ENCODE measurements at regions not wholly inside any gene's neighbourhood (a gene's known extent, or its start where the extent isn't known, plus 50 kb on each side); places are given as distances from the start of the nearest gene placed in this dataset.
"Not testable (repeated sequence)": the region's sequence is repeated elsewhere in the genome, so short reads cannot be mapped to it uniquely, and the experiment has no call there.

GRCh38 chr6:112879920-112880413 is 532.8 kb downstream of the RFPL4B start:
- H3K9ac ChIP-seq (ENCODE audit: low read length) = peak overlapping the region; percentile 64
- no peaks in the 10 kb centered on the region for H4K20me1 ChIP-seq (ENCODE audit: insufficient read depth, low read depth, low read length)
- H3K27ac ChIP-seq (ENCODE audit: low read length) = no peak overlapping the region
- H3K79me2 ChIP-seq (ENCODE audit: low read length) = no peaks in the 10 kb centered on the region
- no peaks in the 10 kb centered on the region for H3K36me3 ChIP-seq (ENCODE audit: insufficient read depth, low read length)
- H3K4me3 ChIP-seq (ENCODE audit: low read length) = peak overlapping the region; percentile 64
- H3K9me2 ChIP-seq (replicated peaks; ENCODE audit: insufficient read depth, low read length) = no peaks in the 10 kb centered on the region
- H3K4me2 ChIP-seq (ENCODE audit: low read depth, low read length, poor library complexity, severe bottlenecking) = peak overlapping the region; percentile 63
- peak overlapping the region; percentile 93; the same call in 1 of the 2 replicates for H2AFZ ChIP-seq (ENCODE audit: low read length)
- no peaks in the 10 kb centered on the region for H3K27me3 ChIP-seq (ENCODE audit: low read length)
- H3K4me1 ChIP-seq (ENCODE audit: low read length) = peaks cover 5% of the 10 kb centered on the region; the same call in 1 of the 2 replicates
- DNase-seq = peak; percentile 83
- H3K9me3 ChIP-seq (ENCODE audit: low read length) = no peaks in the 10 kb centered on the region

GRCh38 chr6:112881027-112881426 is 533.9 kb downstream of the RFPL4B start:
- no peaks in the 10 kb centered on the region for H4K20me1 ChIP-seq (ENCODE audit: insufficient read depth, low read depth, low read length)
- H3K9ac ChIP-seq (ENCODE audit: low read length) = no peak overlapping the region
- H3K9me3 ChIP-seq (ENCODE audit: low read length) = no peaks in the 10 kb centered on the region
- H3K4me3 ChIP-seq (ENCODE audit: low read length) = no peak overlapping the region
- no peaks in the 10 kb centered on the region for H3K9me2 ChIP-seq (replicated peaks; ENCODE audit: insufficient read depth, low read length)
- peak overlapping the region; percentile 63 for H3K4me2 ChIP-seq (ENCODE audit: low read depth, low read length, poor library complexity, severe bottlenecking)
- H3K27me3 ChIP-seq (ENCODE audit: low read length) = no peaks in the 10 kb centered on the region
- DNase-seq = no peak
- H3K4me1 ChIP-seq (ENCODE audit: low read length) = peaks cover 5% of the 10 kb centered on the region; the same call in 1 of the 2 replicates
- H3K79me2 ChIP-seq (ENCODE audit: low read length) = no peaks in the 10 kb centered on the region
- H2AFZ ChIP-seq (ENCODE audit: low read length) = no peak overlapping the region
- H3K36me3 ChIP-seq (ENCODE audit: insufficient read depth, low read length) = no peaks in the 10 kb centered on the region
- H3K27ac ChIP-seq (ENCODE audit: low read length) = no peak overlapping the region

- Histone ChIP-seq H3K9me2 (replicated peaks; ENCODE audit: insufficient read depth, low read length) (no peaks in the 10 kb centered on the region), H3K27me3 (ENCODE audit: low read length) (no peaks in the 10 kb centered on the region), H4K20me1 (ENCODE audit: insufficient read depth, low read depth, low read length) (no peaks in the 10 kb centered on the region), H3K4me1 (ENCODE audit: low read length) (peaks cover 5% of the 10 kb centered on the region; the same call in 1 of the 2 replicates), H3K27ac (ENCODE audit: low read length) (no peak overlapping the region), H3K9ac (ENCODE audit: low read length) (no peak overlapping the region), H3K9me3 (ENCODE audit: low read length) (no peaks in the 10 kb centered on the region), H2AFZ (ENCODE audit: low read length) (no peak overlapping the region), H3K4me3 (ENCODE audit: low read length) (no peak overlapping the region), H3K36me3 (ENCODE audit: insufficient read depth, low read length) (no peaks in the 10 kb centered on the region), H3K4me2 (ENCODE audit: low read depth, low read length, poor library complexity, severe bottlenecking) (no peak overlapping the region), H3K79me2 (ENCODE audit: low read length) (no peaks in the 10 kb centered on the region)
- DNase-seq = no peak
Measured at GRCh38 chr6:112881828-112882780, 535.0 kb downstream of the RFPL4B start.

GRCh38 chr6:112883095-112883494 is 536.0 kb downstream of the RFPL4B start:
- Histone ChIP-seq H3K79me2 (ENCODE audit: low read length) (no peaks in the 10 kb centered on the region), H3K4me3 (ENCODE audit: low read length) (no peak overlapping the region), H3K4me2 (ENCODE audit: low read depth, low read length, poor library complexity, severe bottlenecking) (no peak overlapping the region), H3K36me3 (ENCODE audit: insufficient read depth, low read length) (no peaks in the 10 kb centered on the region), H3K9me2 (replicated peaks; ENCODE audit: insufficient read depth, low read length) (no peaks in the 10 kb centered on the region), H2AFZ (ENCODE audit: low read length) (no peak overlapping the region), H3K27me3 (ENCODE audit: low read length) (no peaks in the 10 kb centered on the region), H3K27ac (ENCODE audit: low read length) (no peak overlapping the region), H3K9ac (ENCODE audit: low read length) (no peak overlapping the region), H3K9me3 (ENCODE audit: low read length) (no peaks in the 10 kb centered on the region), H4K20me1 (ENCODE audit: insufficient read depth, low read depth, low read length) (no peaks in the 10 kb centered on the region), H3K4me1 (ENCODE audit: low read length) (peaks cover 5% of the 10 kb centered on the region; the same call in 1 of the 2 replicates)
- DNase-seq = no peak

- H3K79me2 ChIP-seq (ENCODE audit: low read length) = no peaks in the 10 kb centered on the region
- H3K9ac ChIP-seq (ENCODE audit: low read length) = no peak overlapping the region
- no peaks in the 10 kb centered on the region for H3K27me3 ChIP-seq (ENCODE audit: low read length)
- H4K20me1 ChIP-seq (ENCODE audit: insufficient read depth, low read depth, low read length) = no peaks in the 10 kb centered on the region
- no peaks in the 10 kb centered on the region for H3K4me1 ChIP-seq (ENCODE audit: low read length)
- no peaks in the 10 kb centered on the region for H3K9me2 ChIP-seq (replicated peaks; ENCODE audit: insufficient read depth, low read length)
- H3K4me2 ChIP-seq (ENCODE audit: low read depth, low read length, poor library complexity, severe bottlenecking) = no peak overlapping the region
- H3K27ac ChIP-seq (ENCODE audit: low read length) = no peak overlapping the region
- H3K9me3 ChIP-seq (ENCODE audit: low read length) = no peaks in the 10 kb centered on the region
- no peak overlapping the region for H3K4me3 ChIP-seq (ENCODE audit: low read length)
- DNase-seq = no peak
- no peak overlapping the region for H2AFZ ChIP-seq (ENCODE audit: low read length)
- H3K36me3 ChIP-seq (ENCODE audit: insufficient read depth, low read length) = no peaks in the 10 kb centered on the region
Measured at GRCh38 chr6:112886415-112886814, 539.3 kb downstream of the RFPL4B start.

GRCh38 chr6:112887424-112887823 is 540.3 kb downstream of the RFPL4B start:
- not testable (repeated sequence) for H3K4me3 ChIP-seq (ENCODE audit: low read length); DNase-seq; H3K79me2 ChIP-seq (ENCODE audit: low read length); H3K4me2 ChIP-seq (ENCODE audit: low read depth, low read length, poor library complexity, severe bottlenecking); H2AFZ ChIP-seq (ENCODE audit: low read length); H4K20me1 ChIP-seq (ENCODE audit: insufficient read depth, low read depth, low read length); H3K4me1 ChIP-seq (ENCODE audit: low read length); H3K9me2 ChIP-seq (replicated peaks; ENCODE audit: insufficient read depth, low read length); H3K9ac ChIP-seq (ENCODE audit: low read length); H3K36me3 ChIP-seq (ENCODE audit: insufficient read depth, low read length); H3K27ac ChIP-seq (ENCODE audit: low read length); H3K27me3 ChIP-seq (ENCODE audit: low read length); H3K9me3 ChIP-seq (ENCODE audit: low read length)

- no peak overlapping the region for H3K27ac ChIP-seq (ENCODE audit: low read length)
- H3K9ac ChIP-seq (ENCODE audit: low read length) = no peak overlapping the region
- no peaks in the 10 kb centered on the region for H3K4me1 ChIP-seq (ENCODE audit: low read length)
- H4K20me1 ChIP-seq (ENCODE audit: insufficient read depth, low read depth, low read length) = no peaks in the 10 kb centered on the region
- no peaks in the 10 kb centered on the region for H3K79me2 ChIP-seq (ENCODE audit: low read length)
- no peak overlapping the region for H3K4me3 ChIP-seq (ENCODE audit: low read length)
- H3K9me3 ChIP-seq (ENCODE audit: low read length) = 0 out of 2 replicates have a peak, but pooled peaks cover 2% of the 10 kb centered on the region
- H2AFZ ChIP-seq (ENCODE audit: low read length) = no peak overlapping the region
- DNase-seq = no peak
- no peak overlapping the region for H3K4me2 ChIP-seq (ENCODE audit: low read depth, low read length, poor library complexity, severe bottlenecking)
- H3K9me2 ChIP-seq (replicated peaks; ENCODE audit: insufficient read depth, low read length) = no peaks in the 10 kb centered on the region
- H3K27me3 ChIP-seq (ENCODE audit: low read length) = no peaks in the 10 kb centered on the region
- no peaks in the 10 kb centered on the region for H3K36me3 ChIP-seq (ENCODE audit: insufficient read depth, low read length)
Measured at GRCh38 chr6:112899541-112899940, 552.4 kb downstream of the RFPL4B start.

GRCh38 chr6:112903361-112903760 is 556.2 kb downstream of the RFPL4B start:
- H3K79me2 ChIP-seq (ENCODE audit: low read length) = no peaks in the 10 kb centered on the region
- no peaks in the 10 kb centered on the region for H4K20me1 ChIP-seq (ENCODE audit: insufficient read depth, low read depth, low read length)
- no peaks in the 10 kb centered on the region for H3K4me1 ChIP-seq (ENCODE audit: low read length)
- H3K4me3 ChIP-seq (ENCODE audit: low read length) = no peak overlapping the region
- H3K27ac ChIP-seq (ENCODE audit: low read length) = no peak overlapping the region
- H3K4me2 ChIP-seq (ENCODE audit: low read depth, low read length, poor library complexity, severe bottlenecking) = no peak overlapping the region
- H3K9me2 ChIP-seq (replicated peaks; ENCODE audit: insufficient read depth, low read length) = no peaks in the 10 kb centered on the region
- H3K9ac ChIP-seq (ENCODE audit: low read length) = no peak overlapping the region
- no peaks in the 10 kb centered on the region for H3K9me3 ChIP-seq (ENCODE audit: low read length)
- H3K27me3 ChIP-seq (ENCODE audit: low read length) = no peaks in the 10 kb centered on the region
- H2AFZ ChIP-seq (ENCODE audit: low read length) = no peak overlapping the region
- DNase-seq = no peak
- no peaks in the 10 kb centered on the region for H3K36me3 ChIP-seq (ENCODE audit: insufficient read depth, low read length)

All from Karpas-422 (cell line).